Effector memory CD4-positive, alpha-beta T cell (primary cell): ENCODE measurements at regions not wholly inside any gene's neighbourhood (a gene's known extent, or its start where the extent isn't known, plus 50 kb on each side); places are given as distances from the start of the nearest gene placed in this dataset.

ENCODE experiments used
- DNase-seq, 3 donors: peaks; one replicate each; pipeline ENCODE4 v3.0.0-alpha.2; 2020
- H3K27ac ChIP-seq: 2 replicates; pipeline ENCODE4 v1.7.0; 2013; ENCODE audit warnings: mild to moderate bottlenecking, low read length, moderate library complexity; ENCODE audit not compliant: insufficient read depth, poor library complexity, severe bottlenecking
- H3K27me3 ChIP-seq: replicated peaks from 2 replicates; pipeline ENCODE4 v1.7.0; 2013; ENCODE audit warnings: mild to moderate bottlenecking, low read length; ENCODE audit not compliant: insufficient read depth, control insufficient read depth, poor library complexity, severe bottlenecking
- H3K36me3 ChIP-seq: 2 replicates; pipeline ENCODE4 v1.7.0; 2013; ENCODE audit warnings: mild to moderate bottlenecking, low read length, moderate library complexity; ENCODE audit not compliant: control insufficient read depth, insufficient read depth
- H3K4me1 ChIP-seq: 2 replicates; pipeline ENCODE4 v1.7.0; 2013; ENCODE audit warnings: low read length, mild to moderate bottlenecking; ENCODE audit not compliant: control insufficient read depth, insufficient read depth, poor library complexity, severe bottlenecking
- H3K4me3 ChIP-seq: 2 replicates; pipeline ENCODE4 v1.7.0; 2013; ENCODE audit warnings: low read length, low read depth, mild to moderate bottlenecking; ENCODE audit not compliant: insufficient read depth, poor library complexity, severe bottlenecking
- H3K9me3 ChIP-seq: 2 replicates; pipeline ENCODE4 v1.7.0; 2013; ENCODE audit warnings: mild to moderate bottlenecking, low read length, moderate library complexity; ENCODE audit not compliant: control insufficient read depth

GRCh38 chr22:22401381-22401780, 107.2 kb downstream of the ZNF280B start:
- DNase-seq: no peak
- H3K4me3 ChIP-seq: no peak overlapping the region
- H3K27me3 ChIP-seq: no peaks in the 10 kb centered on the region
- no peaks in the 10 kb centered on the region for H3K36me3 ChIP-seq
- no peak overlapping the region for H3K27ac ChIP-seq
- H3K4me1 ChIP-seq: no peaks in the 10 kb centered on the region
- no peaks in the 10 kb centered on the region for H3K9me3 ChIP-seq

- no peak for DNase-seq
- Histone ChIP-seq H3K36me3 (no peaks in the 10 kb centered on the region), H3K27me3 (no peaks in the 10 kb centered on the region), H3K4me1 (no peaks in the 10 kb centered on the region), H3K9me3 (no peaks in the 10 kb centered on the region), H3K27ac (no peak overlapping the region), H3K4me3 (no peak overlapping the region)
These were observed 105.2 kb downstream of the ZNF280B start for GRCh38 chr22:22403306-22403705.

- no peak for DNase-seq
- no peak overlapping the region for H3K27ac ChIP-seq
- H3K9me3 ChIP-seq: no peaks in the 10 kb centered on the region
- no peaks in the 10 kb centered on the region for H3K4me1 ChIP-seq
- no peaks in the 10 kb centered on the region for H3K27me3 ChIP-seq
- H3K36me3 ChIP-seq: no peaks in the 10 kb centered on the region
- no peak overlapping the region for H3K4me3 ChIP-seq
These were observed 104.8 kb downstream of the ZNF280B start for GRCh38 chr22:22403771-22404170.

- Histone ChIP-seq H3K4me3 (no peak overlapping the region), H3K27ac (no peak overlapping the region), H3K9me3 (no peaks in the 10 kb centered on the region), H3K27me3 (no peaks in the 10 kb centered on the region), H3K36me3 (no peaks in the 10 kb centered on the region), H3K4me1 (no peaks in the 10 kb centered on the region)
- DNase-seq: no peak
These were observed 103.8 kb downstream of the ZNF280B start for GRCh38 chr22:22404598-22405284.

- Histone ChIP-seq H3K4me3 (no peak overlapping the region), H3K9me3 (no peaks in the 10 kb centered on the region), H3K4me1 (no peaks in the 10 kb centered on the region), H3K27ac (no peak overlapping the region), H3K27me3 (no peaks in the 10 kb centered on the region), H3K36me3 (no peaks in the 10 kb centered on the region)
- DNase-seq: no peak
These were observed 102.0 kb downstream of the ZNF280B start for GRCh38 chr22:22406445-22407027.

GRCh38 chr22:22407061-22407460, 101.5 kb downstream of the ZNF280B start:
- Histone ChIP-seq H3K36me3 (no peaks in the 10 kb centered on the region), H3K4me3 (no peak overlapping the region), H3K4me1 (no peaks in the 10 kb centered on the region), H3K27me3 (no peaks in the 10 kb centered on the region), H3K27ac (no peak overlapping the region), H3K9me3 (no peaks in the 10 kb centered on the region)
- no peak for DNase-seq

- no peaks in the 10 kb centered on the region for H3K36me3 ChIP-seq
- no peak overlapping the region for H3K4me3 ChIP-seq
- H3K4me1 ChIP-seq: no peaks in the 10 kb centered on the region
- no peak for DNase-seq
- no peaks in the 10 kb centered on the region for H3K9me3 ChIP-seq
- no peaks in the 10 kb centered on the region for H3K27me3 ChIP-seq
- H3K27ac ChIP-seq: no peak overlapping the region
These were observed 100.3 kb downstream of the ZNF280B start for GRCh38 chr22:22408269-22408668.

- Histone ChIP-seq H3K36me3 (no peaks in the 10 kb centered on the region), H3K4me1 (no peaks in the 10 kb centered on the region), H3K4me3 (no peak overlapping the region), H3K27me3 (no peaks in the 10 kb centered on the region), H3K9me3 (no peaks in the 10 kb centered on the region), H3K27ac (no peak overlapping the region)
- no peak for DNase-seq
These were observed 99.5 kb downstream of the ZNF280B start for GRCh38 chr22:22408731-22409696.

- DNase-seq: no peak
- H3K27ac ChIP-seq: no peak overlapping the region
These were observed 98.4 kb downstream of the ZNF280B start for GRCh38 chr22:22410121-22410520.

GRCh38 chr22:22410677-22411076, 97.9 kb downstream of the ZNF280B start:
- Histone ChIP-seq H3K4me3 (no peak overlapping the region), H3K27me3 (no peaks in the 10 kb centered on the region), H3K36me3 (no peaks in the 10 kb centered on the region), H3K9me3 (no peaks in the 10 kb centered on the region), H3K4me1 (no peaks in the 10 kb centered on the region), H3K27ac (no peak overlapping the region)
- no peak for DNase-seq

More at GRCh38 chr22:22410121-22410520, 98.4 kb downstream of the ZNF280B start:
- Histone ChIP-seq H3K4me1 (no peaks in the 10 kb centered on the region), H3K27me3 (no peaks in the 10 kb centered on the region), H3K36me3 (no peaks in the 10 kb centered on the region), H3K9me3 (no peaks in the 10 kb centered on the region), H3K4me3 (no peak overlapping the region)
